K562 (cell line): ENCODE measurements at regions not wholly inside any gene's neighbourhood (a gene's known extent, or its start where the extent isn't known, plus 50 kb on each side); places are given as distances from the start of the nearest gene placed in this dataset.

Source experiments
- ATF2 ChIP-seq: sonication (generic); formaldehyde crosslinking; IDR thresholded peaks from 2 replicates; pipeline ENCODE4 v1.8.1; 2022; ENCODE audit warnings: missing genetic modification reagents
- ATF4 ChIP-seq: fragments of 450-650 bp; formaldehyde crosslinking; IDR thresholded peaks from 2 replicates; pipeline ENCODE4 v1.4.0; 2022; ENCODE audit warnings: mild to moderate bottlenecking, moderate library complexity
- BCLAF1 ChIP-seq, 2 experiments: fragments of 450-650 bp in 1 of 2; IDR thresholded peaks; 2 replicates each; pipeline ENCODE4 v1.6.1; 2011 to 2017; ENCODE audit warnings: low read depth in 2 of 2, antibody characterized with exemption in 1 of 2, borderline replicate concordance in 1 of 2, low read length in 1 of 2, mild to moderate bottlenecking in 1 of 2, mixed read lengths in 1 of 2; ENCODE audit not compliant: control insufficient read depth in 1 of 2
- CXXC5 ChIP-seq: fragments of 250-450 bp; sonication (Bioruptor Pico); IDR thresholded peaks from 2 replicates; pipeline ENCODE4 v1.8.0; 2022; ENCODE audit warnings: inconsistent platforms, mild to moderate bottlenecking, moderate library complexity
- HEY1 ChIP-seq: fragments of 250-450 bp; sonication (Bioruptor Pico); IDR thresholded peaks from 2 replicates; pipeline ENCODE4 v1.5.0; 2020; ENCODE audit warnings: mild to moderate bottlenecking, moderate library complexity, borderline replicate concordance
- MAFK ChIP-seq: IDR thresholded peaks from 2 replicates; pipeline ENCODE4 v1.6.1; 2011; ENCODE audit warnings: low read length, improper control_type of control experiment
- SIN3A ChIP-seq, 2 experiments: fragments of 150-350 bp in 1 of 2; IDR thresholded peaks; 2 replicates each; pipeline ENCODE4 v1.6.1; 2011 to 2016; ENCODE audit warnings: borderline replicate concordance in 2 of 2, low read depth in 2 of 2, low read length in 2 of 2, mild to moderate bottlenecking in 2 of 2, moderate library complexity in 2 of 2; ENCODE audit not compliant: control insufficient read depth in 1 of 2
- TEAD4 ChIP-seq, 2 experiments: sonication (generic) in 1 of 2; formaldehyde crosslinking in 1 of 2; IDR thresholded peaks; 2 replicates each; pipeline versions ENCODE4 v1.6.1 to v1.8.0; 2012 to 2022; ENCODE audit warnings: borderline replicate concordance in 1 of 2, inconsistent platforms in 1 of 2, low read length in 1 of 2, mild to moderate bottlenecking in 1 of 2, missing genetic modification reagents in 1 of 2

GRCh38 chr17:36722121-36722902 lies 120.9 kb downstream of the MRM1 start (continued):
- no peak for TF ChIP-seq ATF4 (CRISPR knock-in tag)
- TF ChIP-seq BCLAF1 (IDR thresholded peaks at IDR 0.05; ENCODE audit: borderline replicate concordance in 1 of 2, control insufficient read depth in 1 of 2, low read depth in 2 of 2, low read length in 1 of 2): no peak
- no peak for TF ChIP-seq ATF2 (CRISPR knock-in tag)
- TF ChIP-seq SIN3A (IDR thresholded peaks at IDR 0.05; ENCODE audit: borderline replicate concordance in 2 of 2, control insufficient read depth in 1 of 2, low read depth in 2 of 2, low read length in 2 of 2): no peak; a peak in 1 of 4 replicates
- no peak for TF ChIP-seq MAFK
- TF ChIP-seq TEAD4 (IDR thresholded peaks at IDR 0.05; ENCODE audit: low read length): peak; percentile 24; the same call in 1 of the 2 replicates
- no peak for TF ChIP-seq TEAD4 (CRISPR knock-in tag; IDR thresholded peaks at IDR 0.05; ENCODE audit: borderline replicate concordance)
- peak; percentile 70 for TF ChIP-seq CXXC5 (CRISPR knock-in tag)
- no peak for TF ChIP-seq HEY1 (CRISPR knock-in tag)
